GM19438 (cell line): ENCODE measurements at regions not wholly inside any gene's neighbourhood (a gene's known extent, or its start where the extent isn't known, plus 50 kb on each side); places are given as distances from the start of the nearest gene placed in this dataset.

Experiments used
- ATAC-seq: cut with Tn5 transposase; IDR thresholded peaks from one replicate; pipeline ENCODE4 v1.9.1; 2021; ENCODE audit warnings: low read depth; ENCODE audit not compliant: unreplicated experiment

DNA sequence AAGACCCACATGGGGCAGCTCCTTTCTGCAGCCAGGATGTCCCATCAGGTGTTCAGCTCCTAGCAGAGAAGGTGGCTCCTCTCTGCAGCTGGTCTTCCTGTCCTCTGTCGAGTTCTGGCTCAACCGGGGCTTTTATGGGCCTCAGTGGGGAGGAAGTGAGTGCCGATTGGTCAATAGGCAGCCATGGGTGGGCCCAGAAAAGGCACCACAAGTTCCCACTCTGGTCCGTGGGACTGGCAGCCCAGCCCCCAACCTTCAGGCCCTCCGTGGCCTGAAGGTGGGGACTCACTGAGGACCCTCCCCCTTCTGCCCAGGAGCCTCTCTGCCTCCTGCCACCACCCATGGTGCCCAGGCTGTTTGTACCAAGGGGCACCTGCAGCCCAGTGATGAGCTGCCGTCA lies 161.7 kb upstream of the DUSP10 start:
- no peak for ATAC-seq

DNA sequence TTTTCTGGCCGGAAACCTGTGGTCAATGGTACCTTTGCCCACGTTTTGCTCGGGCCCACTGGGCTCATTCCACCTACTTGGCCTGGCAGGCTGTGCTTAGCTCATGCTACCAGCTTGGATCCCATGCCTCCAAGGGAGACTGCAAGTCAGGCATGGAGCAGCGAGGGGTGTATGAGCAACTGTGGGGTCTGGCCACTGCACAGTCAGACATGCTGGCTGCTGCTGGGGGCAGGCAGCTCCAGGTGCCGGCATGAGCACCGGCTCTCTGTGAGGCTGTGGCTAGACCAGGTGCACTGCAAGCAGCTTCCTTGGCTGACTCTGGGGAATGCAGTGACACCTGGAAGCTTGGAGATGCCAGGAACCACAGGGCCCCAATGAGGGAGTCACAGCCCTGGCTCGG lies 161.1 kb upstream of the DUSP10 start:
- ATAC-seq, result no peak

DNA sequence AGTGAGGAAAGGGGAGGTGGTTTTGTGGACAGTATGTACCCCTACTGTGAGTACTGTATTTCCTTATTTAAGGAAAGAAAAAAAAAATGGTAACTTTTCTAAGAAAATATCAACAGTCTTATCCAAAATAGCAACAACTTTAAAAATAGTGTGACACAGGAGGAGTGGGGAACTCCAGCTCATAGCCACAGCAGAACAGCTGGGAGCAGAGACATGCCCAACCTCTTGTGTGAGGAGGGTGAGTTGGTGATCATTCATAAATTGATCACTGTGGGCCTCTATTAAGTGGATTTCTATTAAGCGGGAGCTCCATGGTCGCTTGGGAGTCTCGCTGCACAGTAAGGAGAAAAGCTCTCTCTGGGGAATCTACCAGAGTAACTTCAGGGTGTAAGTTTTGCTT lies 158.8 kb upstream of the DUSP10 start:
- ATAC-seq, result no peak

DNA sequence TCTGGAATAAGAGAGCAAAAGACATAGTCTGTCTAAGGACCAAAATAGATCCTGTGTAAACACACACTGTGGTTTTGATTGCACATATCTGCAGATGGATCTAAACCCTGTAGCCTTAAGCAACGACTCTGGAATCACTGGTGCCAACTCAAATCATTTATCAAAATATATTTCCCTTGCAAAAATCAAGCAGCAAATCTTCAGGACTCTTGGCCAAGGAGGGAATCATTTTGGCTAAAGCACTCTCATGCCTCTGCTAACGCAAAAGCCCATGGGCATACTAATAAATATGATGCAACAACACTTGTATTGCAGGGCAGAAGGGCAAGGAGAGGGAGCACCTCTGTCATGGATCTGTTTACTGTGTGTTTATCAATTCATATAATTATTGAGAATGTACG lies 155.4 kb upstream of the DUSP10 start:
- no peak for ATAC-seq

DNA sequence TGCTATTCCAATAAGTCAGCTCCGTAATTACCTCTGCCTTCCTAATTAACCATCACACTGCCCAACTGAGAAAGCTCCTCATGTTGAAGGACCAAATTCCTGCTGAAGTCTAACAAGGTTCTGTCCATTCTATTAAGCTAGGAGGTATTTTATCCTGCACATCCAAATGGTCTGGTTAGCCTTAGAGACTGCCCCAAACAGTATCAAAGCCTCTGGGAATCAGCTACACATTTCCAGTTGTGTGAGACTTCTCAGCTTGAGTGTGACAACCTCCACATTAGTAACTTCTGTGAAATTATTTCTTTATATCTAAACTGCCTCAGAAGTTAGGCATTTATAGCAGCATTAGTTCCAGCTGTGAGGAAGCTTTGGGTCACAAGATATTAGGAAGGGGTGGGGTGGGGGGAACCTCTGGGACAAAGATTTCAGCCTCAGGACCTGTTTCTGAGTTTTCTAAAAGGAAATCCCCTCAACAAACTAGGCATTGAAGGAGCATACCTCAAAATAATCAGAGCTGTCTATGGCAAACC lies 150.5 kb upstream of the DUSP10 start:
- no peak for ATAC-seq

DNA sequence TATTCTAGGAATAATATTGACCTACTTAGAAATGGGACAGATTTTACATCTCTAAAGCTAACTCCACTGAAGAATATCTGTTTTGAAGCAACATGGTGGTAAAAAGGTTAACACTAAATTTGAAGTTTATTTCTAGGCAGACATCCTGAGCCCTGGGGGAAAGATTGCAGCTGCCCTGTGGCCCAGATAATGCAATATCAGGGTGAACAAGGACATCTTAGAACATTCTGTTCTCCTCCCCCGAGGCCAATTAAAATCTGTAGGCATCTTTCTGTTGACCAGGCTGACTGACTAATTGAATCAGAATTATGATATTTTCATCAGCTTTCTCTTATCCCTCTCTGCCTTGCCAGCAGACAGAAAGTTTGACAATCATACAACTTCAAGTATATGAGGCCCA lies 149.8 kb upstream of the DUSP10 start:
- ATAC-seq, result no peak

DNA sequence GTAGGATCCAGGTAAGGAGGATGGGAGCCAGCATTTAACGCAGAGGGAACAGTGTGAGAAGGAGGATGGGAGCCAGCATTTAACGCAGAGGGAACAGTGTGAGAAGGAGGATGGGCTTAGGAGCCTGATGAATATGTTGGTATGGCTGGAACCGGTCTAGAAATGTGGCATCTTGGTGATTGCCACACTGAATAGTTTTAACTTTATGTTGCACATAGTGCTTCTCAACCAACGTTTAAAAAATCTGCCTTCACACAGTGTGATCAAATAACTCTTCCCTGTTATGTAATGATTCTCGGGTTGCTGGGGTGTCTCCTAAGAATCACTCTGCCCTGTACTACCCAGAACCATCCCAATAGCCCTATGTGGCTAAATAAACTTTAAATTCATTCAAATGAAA lies 146.9 kb upstream of the DUSP10 start:
- ATAC-seq, result no peak

DNA sequence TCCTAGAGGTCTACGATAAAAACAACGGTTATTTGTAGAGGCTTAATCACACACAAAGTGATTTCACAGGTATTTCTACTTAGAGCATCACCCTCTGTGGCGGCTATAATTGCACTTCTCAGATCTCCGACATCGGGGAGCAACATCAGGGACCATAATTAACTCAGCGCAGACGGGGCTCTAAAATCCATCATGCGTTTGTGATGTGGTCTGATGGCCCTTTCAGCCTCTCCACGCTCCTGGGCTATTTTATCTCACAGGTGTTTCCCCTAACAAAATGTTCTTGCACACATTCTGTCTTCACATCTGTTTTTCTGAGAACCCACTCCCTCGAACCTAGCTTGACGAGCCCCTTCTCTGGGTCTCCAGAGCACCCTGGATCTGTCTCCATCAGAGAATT lies 146.3 kb upstream of the DUSP10 start:
- no peak for ATAC-seq

DNA sequence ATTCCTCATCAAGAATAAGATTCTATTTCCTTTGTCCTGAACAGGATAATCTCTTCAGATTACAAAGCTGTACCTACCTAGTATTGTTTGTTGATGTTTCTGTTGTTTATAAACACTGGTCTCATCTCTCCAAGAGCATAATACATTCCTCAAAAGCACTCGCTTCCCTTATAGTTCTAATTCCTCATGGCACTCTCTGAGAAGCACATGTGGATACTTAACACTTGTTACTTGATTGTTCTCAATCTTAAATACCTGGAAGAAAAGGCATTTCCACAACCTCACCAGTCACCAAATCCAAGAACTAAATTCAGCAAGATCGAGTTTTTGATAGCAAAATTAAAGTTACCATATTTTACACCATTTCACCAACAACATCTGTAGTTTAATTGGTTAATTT lies 145.9 kb upstream of the DUSP10 start:
- no peak for ATAC-seq

DNA sequence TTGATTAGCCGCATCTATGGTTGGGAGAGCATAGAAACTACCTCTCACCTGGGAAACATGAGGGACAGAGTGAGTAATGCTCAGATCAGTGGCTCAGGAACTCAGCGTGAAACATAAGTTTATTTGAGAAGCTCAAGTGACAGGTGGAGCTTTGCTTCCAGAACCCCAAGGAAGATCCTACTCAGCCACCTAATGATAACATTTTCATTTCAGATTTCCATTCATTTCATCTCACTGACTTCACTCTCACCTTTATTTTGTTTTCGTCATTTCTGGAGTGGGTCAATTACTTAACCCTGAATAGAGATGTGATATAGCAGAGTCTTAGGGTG lies 145.5 kb upstream of the DUSP10 start:
- no peak for ATAC-seq

DNA sequence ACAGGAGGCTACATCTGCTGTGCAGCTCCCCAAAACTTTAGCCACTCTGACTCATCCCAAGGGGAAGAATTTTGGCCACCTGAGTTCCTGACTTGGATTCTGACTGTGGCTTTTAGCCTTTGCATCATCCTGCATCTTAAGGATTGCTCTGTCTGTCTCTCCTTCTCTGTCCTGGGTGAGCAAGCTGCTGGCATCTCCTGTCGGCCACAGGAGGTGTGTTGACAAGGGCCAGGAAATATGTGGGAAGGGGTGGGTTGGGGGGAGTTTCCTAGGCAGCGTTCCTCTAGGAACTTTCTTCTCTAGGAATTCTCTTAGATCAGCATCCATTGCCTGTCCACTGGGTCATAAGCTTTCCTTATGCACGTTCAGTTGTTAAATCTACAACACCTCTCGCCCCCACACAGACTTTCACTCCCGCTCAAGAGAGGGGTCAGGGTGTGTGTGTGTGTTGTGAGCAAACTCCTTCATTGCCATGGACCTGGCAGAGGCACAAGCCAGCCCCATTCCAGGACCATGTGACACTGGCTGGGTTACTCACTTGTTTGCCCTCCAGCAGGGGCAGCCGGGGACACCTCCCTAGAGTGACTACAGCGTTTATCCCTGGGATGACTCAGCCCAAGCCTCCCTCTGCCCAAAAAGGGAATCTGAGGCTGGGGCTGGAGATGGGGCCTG lies 145.0 kb upstream of the DUSP10 start:
- ATAC-seq, result no peak

DNA sequence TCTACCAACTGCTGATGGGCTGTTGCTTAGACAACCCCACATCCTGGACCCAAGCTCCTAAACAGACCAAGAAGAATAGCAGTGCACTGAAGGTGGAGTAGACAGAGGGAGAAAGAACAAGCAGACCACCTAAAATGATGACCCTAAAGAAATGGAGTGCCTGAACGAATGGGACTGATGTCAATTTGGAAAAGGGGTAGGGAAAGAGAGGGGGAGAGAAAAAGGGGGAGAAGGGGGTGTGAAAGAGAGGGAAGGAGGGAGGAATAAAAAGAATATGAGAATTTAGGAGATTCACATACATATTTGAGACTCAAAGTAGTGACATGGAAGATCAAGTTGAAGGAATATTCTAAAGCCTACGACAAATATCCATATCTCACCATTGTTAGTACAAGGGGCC lies 144.4 kb upstream of the DUSP10 start:
- ATAC-seq, result no peak

DNA sequence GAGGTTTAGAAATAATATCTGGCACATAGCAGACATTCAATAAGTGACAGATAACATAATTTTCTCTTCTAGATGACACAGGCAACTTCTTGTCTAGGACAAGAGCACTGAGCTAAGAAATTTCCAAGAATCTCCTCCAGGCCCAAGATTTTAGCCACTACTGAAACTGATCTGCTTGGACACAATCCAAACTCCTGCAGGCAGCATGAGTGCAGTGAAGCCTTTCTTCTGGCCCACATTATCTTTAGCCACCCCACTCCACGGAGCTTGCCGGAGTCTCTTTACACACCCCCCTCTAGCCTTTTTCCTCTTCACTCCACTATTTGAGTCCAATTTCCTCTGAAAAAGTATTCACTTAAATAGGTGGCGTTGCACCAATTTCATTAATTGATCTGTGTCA lies 142.9 kb upstream of the DUSP10 start:
- ATAC-seq, result no peak

DNA sequence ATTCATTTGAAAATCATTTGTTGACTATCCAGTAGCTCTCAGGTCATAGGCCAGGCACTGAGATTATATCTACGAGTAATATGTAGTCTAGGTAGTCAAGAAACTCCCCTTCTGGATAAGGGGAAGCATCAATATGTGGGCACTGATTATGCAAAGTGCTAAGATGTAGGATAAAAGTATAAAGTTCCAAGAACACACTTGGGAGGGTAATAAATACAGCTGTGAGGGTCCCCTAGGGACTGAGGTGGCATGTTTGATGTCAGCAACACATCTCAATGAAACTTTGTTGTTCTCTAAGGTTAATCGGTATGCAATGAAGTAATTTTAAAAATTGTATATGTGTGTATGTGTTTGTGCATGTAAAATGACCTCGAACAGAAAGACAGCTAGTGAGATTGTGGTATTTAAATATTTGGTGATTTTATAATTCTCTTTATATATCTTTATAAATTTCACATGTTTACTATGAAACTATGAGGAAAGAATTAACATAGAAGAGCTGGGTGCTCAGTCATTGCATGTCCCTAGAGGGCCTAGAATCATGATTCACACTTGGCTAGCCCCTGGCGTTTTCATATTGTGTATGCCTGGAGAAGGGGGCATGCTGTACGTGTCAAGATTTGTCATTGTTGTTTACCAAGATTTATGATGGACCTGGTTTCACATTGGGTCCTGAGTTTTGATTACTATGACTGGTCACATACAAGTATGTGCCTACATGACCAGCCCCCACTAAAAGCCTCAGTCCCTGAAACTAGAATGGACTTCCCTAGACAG lies 140.1 kb upstream of the DUSP10 start:
- no peak for ATAC-seq

DNA sequence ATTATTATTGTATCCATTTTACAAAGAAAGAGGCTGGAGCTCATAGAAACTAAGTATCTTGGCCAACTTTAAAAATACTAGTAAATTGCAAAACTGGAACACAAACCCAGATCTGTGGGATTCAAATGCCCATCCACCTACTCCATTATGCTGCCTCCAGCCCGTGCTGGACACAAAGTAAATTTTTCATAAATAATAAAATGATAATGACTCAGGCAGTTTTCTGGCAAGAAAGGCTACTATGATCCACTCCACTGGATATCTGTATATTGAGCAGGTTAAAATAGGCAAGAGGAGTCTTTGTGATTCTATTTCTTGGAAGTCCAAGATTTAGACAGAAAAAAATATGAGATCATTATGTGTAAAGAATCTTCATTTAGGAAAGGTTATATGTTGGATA lies 138.3 kb upstream of the DUSP10 start:
- no peak for ATAC-seq

DNA sequence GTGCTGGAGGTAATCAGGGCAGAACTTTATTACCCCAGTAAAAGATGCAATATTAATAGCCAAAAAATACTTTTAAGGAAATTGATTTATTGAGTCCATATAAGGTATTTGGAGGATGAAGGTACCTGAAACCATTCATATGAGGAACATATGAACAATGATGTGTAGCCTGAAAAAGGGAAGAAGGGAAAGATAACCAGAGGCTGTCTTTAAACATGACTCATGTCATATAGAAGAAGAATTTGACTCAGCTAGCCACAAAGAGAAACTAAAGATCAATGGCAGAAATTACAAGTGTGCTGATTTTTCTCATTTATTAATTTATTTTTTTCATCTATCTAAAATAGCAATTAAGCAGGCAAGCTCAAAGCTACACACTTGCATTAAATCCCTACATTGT lies 136.2 kb upstream of the DUSP10 start:
- no peak for ATAC-seq

DNA sequence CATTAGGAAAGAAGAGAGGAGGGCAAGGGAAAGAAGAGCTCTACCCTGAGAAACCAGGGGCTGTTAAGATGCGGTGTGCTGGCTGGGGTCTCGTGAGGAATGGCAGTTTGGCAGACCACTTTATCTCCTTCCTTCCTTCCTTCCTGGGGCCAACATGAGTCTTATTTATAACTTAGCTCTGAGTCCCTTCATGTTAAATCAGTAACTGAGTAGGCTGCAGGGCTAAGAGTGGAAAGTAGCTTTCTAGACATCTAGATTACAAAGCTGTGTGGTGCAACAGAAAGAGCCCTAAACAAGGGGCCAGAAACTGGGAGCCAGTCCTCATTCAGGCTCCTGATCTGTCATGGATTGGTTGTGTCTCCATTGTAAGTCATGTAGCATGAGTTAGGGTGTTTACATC lies 135.4 kb upstream of the DUSP10 start:
- no peak for ATAC-seq

DNA sequence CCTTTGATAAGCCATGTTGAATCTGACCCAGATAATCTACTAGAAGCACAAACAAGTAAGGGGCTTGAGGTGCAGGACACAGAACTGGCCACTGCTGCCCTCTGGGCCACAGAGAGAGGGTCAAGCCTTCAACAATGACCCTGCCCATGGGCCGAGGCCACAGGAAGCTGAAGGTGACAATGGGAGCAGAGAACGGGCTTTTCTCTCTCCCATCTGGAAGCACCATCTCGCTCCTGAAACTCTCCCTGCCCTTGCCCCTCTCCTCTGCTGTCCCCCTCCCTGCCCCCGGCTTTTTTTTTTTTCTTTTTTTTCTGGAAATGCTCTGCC lies 133.1 kb upstream of the DUSP10 start:
- ATAC-seq, result no peak

DNA sequence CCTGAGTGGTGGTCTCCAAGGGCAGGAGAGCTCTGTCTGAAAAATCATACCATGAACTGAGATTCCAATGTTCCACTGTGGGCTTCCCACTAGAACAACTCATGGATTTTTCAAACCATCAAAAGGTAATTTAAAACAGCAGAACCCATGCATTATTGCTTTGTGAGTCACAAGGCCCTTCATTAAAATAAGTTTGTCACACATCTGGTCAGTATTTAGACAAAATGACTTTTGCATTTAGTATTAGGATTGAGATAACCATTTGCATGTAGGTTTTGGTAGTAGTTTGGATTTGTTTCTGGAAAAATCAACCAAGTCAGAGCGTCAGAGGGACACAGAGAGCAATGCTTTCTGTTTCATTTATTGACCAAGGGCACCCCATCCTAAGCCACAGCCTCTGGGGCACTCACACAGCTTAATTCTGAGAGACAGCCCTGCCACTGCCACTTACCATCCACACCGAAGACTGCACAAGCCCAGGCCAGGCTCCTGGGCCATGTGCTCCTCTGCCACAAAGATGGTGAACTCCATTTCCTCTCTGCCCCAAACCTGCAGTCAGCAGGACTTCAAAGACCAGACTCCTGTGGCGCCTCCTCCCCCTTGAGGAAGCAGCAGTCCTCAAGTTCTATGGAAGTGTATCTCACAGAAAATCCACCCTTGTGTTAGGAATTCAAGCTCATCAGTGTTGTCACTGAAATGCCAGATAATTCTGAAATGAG lies 132.6 kb upstream of the DUSP10 start:
- no peak for ATAC-seq

DNA sequence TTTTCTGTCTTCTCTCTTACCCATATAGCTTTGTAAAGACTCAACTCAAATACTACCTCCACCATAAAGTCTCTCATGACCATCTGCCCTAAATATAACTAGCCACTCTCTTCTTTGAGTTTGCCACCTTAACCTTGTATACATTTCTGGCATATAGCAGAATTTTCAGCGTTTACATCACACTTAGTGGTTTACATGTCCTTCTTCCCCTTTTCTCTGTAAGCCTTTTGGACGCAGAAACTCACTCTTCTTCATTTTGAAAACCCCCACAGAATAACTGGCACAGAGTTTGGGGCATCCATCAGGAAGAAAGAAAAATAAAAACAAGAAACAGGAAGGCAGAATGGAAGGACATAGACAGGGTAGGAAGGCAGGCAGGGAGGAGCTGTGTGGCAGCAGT lies 131.8 kb upstream of the DUSP10 start:
- ATAC-seq, result no peak

DNA sequence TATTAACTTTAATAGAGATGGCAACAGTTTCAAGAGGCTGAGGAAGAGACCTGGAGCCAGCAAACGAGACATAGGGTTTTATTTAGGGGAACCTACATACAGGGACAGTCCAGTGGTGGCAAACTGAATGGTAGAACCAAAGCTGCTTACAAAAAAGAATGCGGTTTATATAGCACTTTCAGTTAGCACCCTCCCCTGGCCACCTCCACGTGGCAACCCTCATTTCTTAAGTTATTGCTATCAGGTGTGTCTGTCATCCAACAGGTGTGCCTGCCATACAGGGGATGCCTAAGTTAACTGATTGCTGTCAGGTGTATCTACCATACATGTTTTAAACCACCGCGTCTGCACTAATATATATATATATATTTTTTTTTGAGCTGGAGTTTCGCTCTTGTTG lies 129.2 kb upstream of the DUSP10 start:
- no peak for ATAC-seq

DNA sequence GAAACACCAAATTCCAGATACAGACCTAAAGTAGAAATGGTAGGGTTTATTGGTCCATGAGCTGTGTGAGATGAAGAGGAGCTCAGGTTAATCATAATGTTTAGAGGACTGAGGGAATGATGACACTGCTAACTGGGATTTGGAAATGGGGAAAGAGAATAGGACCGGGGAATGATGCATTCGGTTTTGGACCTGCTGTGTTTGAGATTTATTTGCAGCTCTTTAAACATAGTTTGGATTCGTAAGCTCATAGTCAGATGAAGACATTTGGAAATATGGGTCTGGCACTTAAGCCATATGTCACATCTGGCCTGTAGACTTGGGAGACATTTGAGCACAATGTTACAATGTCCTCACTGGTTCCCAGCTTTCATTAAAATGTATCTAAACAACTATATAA lies 127.9 kb upstream of the DUSP10 start:
- ATAC-seq, result no peak
